Chondrocyte (in vitro differentiated cells): ENCODE measurements at regions not wholly inside any gene's neighbourhood (a gene's known extent, or its start where the extent isn't known, plus 50 kb on each side); places are given as distances from the start of the nearest gene placed in this dataset.

ENCODE experiments used
- DNase-seq: peaks from one replicate; pipeline ENCODE4 v3.0.0; 2021; ENCODE audit warnings: mixed read lengths, low spot score
- H3K27ac Mint-ChIP-seq: one replicate; pipeline ENCODE4 v1.8.0; 2021; ENCODE audit warnings: mild to moderate bottlenecking, moderate library complexity, mixed read lengths; ENCODE audit not compliant: unreplicated experiment
- H3K27me3 Mint-ChIP-seq: 2 replicates; pipeline ENCODE4 v1.8.0; 2021; ENCODE audit warnings: low read depth, mixed read lengths
- H3K36me3 Mint-ChIP-seq: 2 replicates; pipeline ENCODE4 v1.8.0; 2021; ENCODE audit warnings: low read depth, mixed read lengths
- H3K4me1 Mint-ChIP-seq: 2 replicates; pipeline ENCODE4 v1.8.0; 2021; ENCODE audit warnings: low read depth, mild to moderate bottlenecking, mixed read lengths
- H3K4me3 Mint-ChIP-seq: one replicate; pipeline ENCODE4 v1.8.0; 2021; ENCODE audit warnings: mild to moderate bottlenecking, moderate library complexity, mixed read lengths; ENCODE audit not compliant: unreplicated experiment
- H3K9me3 Mint-ChIP-seq: 2 replicates; pipeline ENCODE4 v1.8.0; 2021; ENCODE audit warnings: low read depth, mixed read lengths
- CTCF ChIP-seq: fragments of 200-600 bp; sonication (generic); IDR thresholded peaks from 2 replicates; pipeline ENCODE4 v1.5.0; 2021; ENCODE audit warnings: antibody characterized with exemption, mild to moderate bottlenecking, moderate library complexity

- peaks cover 25% of the 10 kb centered on the region for H3K4me1 Mint-ChIP-seq
- H3K27ac Mint-ChIP-seq = no peak overlapping the region
- no peak for DNase-seq
- TF ChIP-seq CTCF = no peak
- H3K9me3 Mint-ChIP-seq = peaks cover 18% of the 10 kb centered on the region
- peaks cover 2% of the 10 kb centered on the region for H3K36me3 Mint-ChIP-seq
- H3K4me3 Mint-ChIP-seq = no peak overlapping the region
- no peaks in the 10 kb centered on the region for H3K27me3 Mint-ChIP-seq
These were observed 471.8 kb upstream of the FLRT2 start for GRCh38 chr14:85058150-85058549.

- peaks cover 2% of the 10 kb centered on the region for H3K36me3 Mint-ChIP-seq
- H3K4me3 Mint-ChIP-seq = no peak overlapping the region
- no peak for TF ChIP-seq CTCF
- H3K4me1 Mint-ChIP-seq = peaks cover 25% of the 10 kb centered on the region
- no peak overlapping the region for H3K27ac Mint-ChIP-seq
- DNase-seq = no peak
- H3K9me3 Mint-ChIP-seq = peaks cover 17% of the 10 kb centered on the region
- no peaks in the 10 kb centered on the region for H3K27me3 Mint-ChIP-seq
These were observed 469.8 kb upstream of the FLRT2 start for GRCh38 chr14:85060121-85060520.

- H3K4me3 Mint-ChIP-seq = no peak overlapping the region
- peaks cover 21% of the 10 kb centered on the region for H3K4me1 Mint-ChIP-seq
- H3K27me3 Mint-ChIP-seq = no peaks in the 10 kb centered on the region
- no peak for TF ChIP-seq CTCF
- peaks cover 17% of the 10 kb centered on the region for H3K9me3 Mint-ChIP-seq
- H3K36me3 Mint-ChIP-seq = peaks cover 2% of the 10 kb centered on the region
- H3K27ac Mint-ChIP-seq = no peak overlapping the region
- no peak for DNase-seq
These were observed 468.7 kb upstream of the FLRT2 start for GRCh38 chr14:85061256-85061655.

GRCh38 chr14:85063747-85064146, 466.2 kb upstream of the FLRT2 start:
- Mint-ChIP-seq H3K36me3 (peaks cover 2% of the 10 kb centered on the region), H3K4me1 (no peaks in the 10 kb centered on the region), H3K4me3 (no peak overlapping the region), H3K27me3 (no peaks in the 10 kb centered on the region), H3K27ac (no peak overlapping the region), H3K9me3 (peaks cover 17% of the 10 kb centered on the region)
- no peak for TF ChIP-seq CTCF
- no peak for DNase-seq

- H3K27me3 Mint-ChIP-seq = no peaks in the 10 kb centered on the region
- H3K36me3 Mint-ChIP-seq = no peaks in the 10 kb centered on the region
- no peak for TF ChIP-seq CTCF
- DNase-seq = no peak
- H3K9me3 Mint-ChIP-seq = no peaks in the 10 kb centered on the region
- H3K27ac Mint-ChIP-seq = no peak overlapping the region
- H3K4me3 Mint-ChIP-seq = no peak overlapping the region
- peaks cover 4% of the 10 kb centered on the region for H3K4me1 Mint-ChIP-seq
These were observed 458.5 kb upstream of the FLRT2 start for GRCh38 chr14:85071447-85071846.
